OCI-LY7 (cell line): ENCODE measurements at regions not wholly inside any gene's neighbourhood (a gene's known extent, or its start where the extent isn't known, plus 50 kb on each side); places are given as distances from the start of the nearest gene placed in this dataset.

Experiments used
- BruUV-seq: library from RNA; stranded (reverse); fragments of 400-500 nt; replicated peaks from 2 replicates; lab custom pipeline; 2021; lab: Mats Ljungman, UMichigan
- CTCF ChIA-PET: fragments of 300-600 bp; sonication (Branson Sonifier 250); formaldehyde crosslinking; loops from one replicate; lab custom pipeline; 2022; ENCODE audit warnings: antibody characterized with exemption; ENCODE audit not compliant: unreplicated experiment; lab: Charles Lee
- POLR2A ChIA-PET: fragments of 300-600 bp; sonication (Branson Sonifier 250); formaldehyde crosslinking; loops from one replicate; lab custom pipeline; 2022; ENCODE audit warnings: antibody characterized with exemption; lab: Charles Lee
- DNase-seq: peaks from one replicate; pipeline ENCODE4 v3.0.0-alpha.2; 2015; ENCODE audit warnings: low spot score
- H2AFZ ChIP-seq: fragments of 200-600 bp; sonication (generic), shearing (Covaris generic); 2 replicates; pipeline ENCODE4 v1.6.1; 2014; ENCODE audit warnings: mild to moderate bottlenecking, antibody characterized with exemption, low read length, moderate library complexity
- H3K27ac ChIP-seq: fragments of 200-600 bp; sonication (generic); 2 replicates; pipeline ENCODE4 v1.5.1; 2014; ENCODE audit warnings: mixed run types, low read depth, mild to moderate bottlenecking, moderate library complexity, low read length, inconsistent platforms; ENCODE audit not compliant: poor library complexity, severe bottlenecking
- H3K36me3 ChIP-seq: fragments of 200-600 bp; sonication (generic); 2 replicates; pipeline ENCODE4 v1.6.1; 2014; ENCODE audit warnings: mild to moderate bottlenecking, antibody characterized with exemption, low read length, moderate library complexity, mixed read lengths; ENCODE audit not compliant: insufficient read depth
- H3K4me1 ChIP-seq: fragments of 200-600 bp; sonication (generic); 2 replicates; pipeline ENCODE4 v1.5.1; 2014; ENCODE audit warnings: mild to moderate bottlenecking, low read length; ENCODE audit not compliant: insufficient read depth, poor library complexity, severe bottlenecking
- H3K4me2 ChIP-seq: fragments of 200-600 bp; sonication (generic); 2 replicates; pipeline ENCODE4 v1.6.1; 2014; ENCODE audit warnings: mild to moderate bottlenecking, low read length
- H3K4me3 ChIP-seq: fragments of 200-600 bp; sonication (generic); 2 replicates; pipeline ENCODE4 v1.5.1; 2014; ENCODE audit warnings: mild to moderate bottlenecking, low read depth, low read length; ENCODE audit not compliant: poor library complexity, severe bottlenecking
- H3K79me2 ChIP-seq: fragments of 200-600 bp; sonication (generic); 2 replicates; pipeline ENCODE4 v1.6.1; 2016; ENCODE audit warnings: low read depth, mild to moderate bottlenecking, low read length, moderate library complexity, mixed read lengths; ENCODE audit not compliant: insufficient read depth
- H3K9me2 ChIP-seq: fragments of 200-600 bp; sonication (generic); 2 replicates; pipeline ENCODE4 v1.6.1; 2016; ENCODE audit warnings: mild to moderate bottlenecking, low read length, mixed read lengths; ENCODE audit not compliant: insufficient read depth
- H3K9me3 ChIP-seq: fragments of 200-600 bp; sonication (generic); 2 replicates; pipeline ENCODE4 v1.6.1; 2014; ENCODE audit warnings: mild to moderate bottlenecking, mixed run types, low read length, mixed read lengths
- H4K20me1 ChIP-seq: fragments of 200-600 bp; sonication (generic); 2 replicates; pipeline ENCODE4 v1.6.1; 2014; ENCODE audit warnings: mild to moderate bottlenecking, antibody characterized with exemption, low read length, moderate library complexity, mixed read lengths; ENCODE audit not compliant: insufficient read depth
- CTCF ChIP-seq: fragments of 200-600 bp; sonication (generic); conservative IDR thresholded peaks from 2 replicates; pipeline ENCODE4 v1.5.1; 2014; ENCODE audit warnings: mild to moderate bottlenecking, antibody characterized with exemption, low read length, moderate library complexity, mixed read lengths
- EZH2phosphoT487 ChIP-seq: fragments of 200-600 bp; sonication (generic); IDR thresholded peaks from 2 replicates; pipeline ENCODE4 v1.6.1; 2018; ENCODE audit warnings: low read depth, borderline replicate concordance, mild to moderate bottlenecking, mixed run types, antibody characterized with exemption, low read length, moderate library complexity, mixed read lengths
- intact Hi-C: fragments of 100-400 bp; cut with micrococcal nuclease; formaldehyde crosslinking; loops from one replicate; pipeline ENCODE4 v1.10.0; 2022; ENCODE audit not compliant: unreplicated experiment

- H2AFZ ChIP-seq, result no peak overlapping the region
These were observed 107.3 kb upstream of the PTPRR start for GRCh38 chr12:71027856-71028255.

GRCh38 chr12:71024827-71025226, 104.3 kb upstream of the PTPRR start:
- POLR2A ChIA-PET, result no interaction called here
- no TSS peak for BruUV-seq
- intact Hi-C loops, result no loop called here

More at GRCh38 chr12:71027856-71028255, 107.3 kb upstream of the PTPRR start:
- Histone ChIP-seq H4K20me1 (no peaks in the 10 kb centered on the region), H3K9me3 (no peaks in the 10 kb centered on the region), H3K36me3 (no peaks in the 10 kb centered on the region), H3K27ac (no peak overlapping the region), H3K79me2 (no peaks in the 10 kb centered on the region), H3K4me1 (no peaks in the 10 kb centered on the region), H3K4me2 (no peak overlapping the region), H3K9me2 (no peaks in the 10 kb centered on the region), H3K4me3 (no peak overlapping the region)
- CTCF ChIA-PET, result no interaction called here
- POLR2A ChIA-PET, result no interaction called here
- no peak for DNase-seq
- intact Hi-C loops, result no loop called here
- no TSS peak for BruUV-seq
- TF ChIP-seq EZH2phosphoT487 (no peak), CTCF (no peak)

More at GRCh38 chr12:71024827-71025226, 104.3 kb upstream of the PTPRR start:
- Histone ChIP-seq H4K20me1 (no peaks in the 10 kb centered on the region), H2AFZ (no peak overlapping the region), H3K36me3 (no peaks in the 10 kb centered on the region), H3K9me2 (no peaks in the 10 kb centered on the region), H3K4me1 (no peaks in the 10 kb centered on the region), H3K4me3 (no peak overlapping the region), H3K9me3 (no peaks in the 10 kb centered on the region), H3K27ac (no peak overlapping the region), H3K4me2 (no peak overlapping the region), H3K79me2 (no peaks in the 10 kb centered on the region)
- CTCF ChIA-PET, result no interaction called here
- TF ChIP-seq CTCF (no peak), EZH2phosphoT487 (no peak)
- no peak for DNase-seq
